RWPE2 (cell line): ENCODE measurements at regions not wholly inside any gene's neighbourhood (a gene's known extent, or its start where the extent isn't known, plus 50 kb on each side); places are given as distances from the start of the nearest gene placed in this dataset.
A peak's percentile ranks its signal among the peaks of the same experiment; 100 is the strongest.
"Not testable (repeated sequence)": the region's sequence is repeated elsewhere in the genome, so short reads cannot be mapped to it uniquely, and the experiment has no call there.

Experiments used
- ATAC-seq: fragments of 200-7000 bp; cut with Tn5 transposase; 3 replicates; pipeline ENCODE4 v1.9.1; 2021; ENCODE audit warnings: low read depth
- DNase-seq: peaks from one replicate; pipeline ENCODE4 v3.0.0-alpha.2; 2020; ENCODE audit warnings: low spot score
- H3K27ac ChIP-seq: fragments of 450-650 bp; 2 replicates; pipeline ENCODE4 v1.5.1; 2017; ENCODE audit warnings: mild to moderate bottlenecking; ENCODE audit not compliant: poor library complexity, severe bottlenecking
- H3K27me3 ChIP-seq: fragments of 250-450 bp; sonication (Bioruptor Pico); 2 replicates; pipeline ENCODE4 v1.5.1; 2021; ENCODE audit warnings: mild to moderate bottlenecking, moderate library complexity; ENCODE audit not compliant: insufficient read depth, poor library complexity, severe bottlenecking
- H3K36me3 ChIP-seq: fragments of 250-450 bp; sonication (Bioruptor Pico); 2 replicates; pipeline ENCODE4 v1.5.1; 2020; ENCODE audit warnings: low read depth, mild to moderate bottlenecking, moderate library complexity
- H3K4me1 ChIP-seq: fragments of 250-450 bp; sonication (Bioruptor Pico); 2 replicates; pipeline ENCODE4 v1.5.1; 2021; ENCODE audit warnings: mild to moderate bottlenecking, moderate library complexity; ENCODE audit not compliant: insufficient read depth, poor library complexity, severe bottlenecking
- H3K4me3 ChIP-seq: fragments of 250-450 bp; sonication (Bioruptor Pico); 2 replicates; pipeline ENCODE4 v1.5.1; 2021; ENCODE audit warnings: mild to moderate bottlenecking, moderate library complexity; ENCODE audit not compliant: severe bottlenecking
- H3K9me3 ChIP-seq: fragments of 250-450 bp; sonication (Bioruptor Pico); 2 replicates; pipeline ENCODE4 v1.5.1; 2021; ENCODE audit warnings: mild to moderate bottlenecking, moderate library complexity; ENCODE audit not compliant: severe bottlenecking
- CTCF ChIP-seq: fragments of 450-650 bp; IDR thresholded peaks from one replicate; pipeline ENCODE4 v1.5.1; 2017; ENCODE audit warnings: mild to moderate bottlenecking, moderate library complexity; ENCODE audit not compliant: poor library complexity, severe bottlenecking

DNA sequence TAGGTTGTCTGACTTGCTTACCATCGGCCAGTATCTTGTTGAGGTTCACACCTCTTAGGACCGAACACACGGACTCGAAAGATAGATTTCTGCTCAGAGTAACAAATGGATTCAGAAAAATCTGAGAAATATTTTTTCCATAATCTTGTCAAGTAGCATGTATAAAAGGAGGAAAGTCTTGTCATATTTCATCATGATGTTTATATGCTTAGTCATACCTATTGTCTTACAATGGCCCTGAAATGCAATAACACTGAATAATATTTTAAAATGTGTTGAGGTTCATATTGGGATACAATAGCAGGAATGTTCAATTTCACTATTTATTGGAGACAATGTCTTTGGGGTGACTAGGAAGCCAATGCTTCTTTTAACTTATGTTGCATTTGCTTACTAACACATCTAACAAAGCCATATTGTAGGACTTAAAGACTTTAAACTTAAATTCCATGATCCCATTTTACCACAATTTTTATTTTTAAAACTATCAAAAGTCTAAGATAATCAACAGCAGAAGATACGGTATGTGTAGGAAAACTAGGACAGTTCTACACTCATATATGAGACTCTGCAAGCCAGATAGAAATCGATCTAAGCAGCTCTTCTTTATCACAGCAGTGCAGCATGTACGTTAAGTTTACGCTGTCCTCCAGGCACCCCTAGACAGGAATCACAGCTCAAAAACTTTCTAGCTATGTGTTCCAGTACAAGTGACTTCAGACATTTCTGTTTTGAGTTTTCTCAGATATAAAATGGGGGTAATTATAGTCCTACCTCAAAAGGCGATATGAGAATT is 135.7 kb upstream of the CAV2 start:
- ATAC-seq (peak; percentile 77), DNase-seq (no peak)
- no peaks in the 10 kb centered on the region for H3K36me3 ChIP-seq
- no peaks in the 10 kb centered on the region for H3K9me3 ChIP-seq
- no peak for TF ChIP-seq CTCF
- peak overlapping the region; percentile 73 for H3K27ac ChIP-seq
- no peak overlapping the region for H3K4me3 ChIP-seq
- H3K4me1 ChIP-seq: peaks cover 15% of the 10 kb centered on the region
- no peaks in the 10 kb centered on the region for H3K27me3 ChIP-seq

- H3K36me3 ChIP-seq: no peaks in the 10 kb centered on the region
- H3K9me3 ChIP-seq: no peaks in the 10 kb centered on the region
- no peak for ATAC-seq
- TF ChIP-seq CTCF: no peak
- H3K27me3 ChIP-seq: no peaks in the 10 kb centered on the region
- DNase-seq: no peak
- peak overlapping the region; percentile 73 for H3K27ac ChIP-seq
- peaks cover 15% of the 10 kb centered on the region for H3K4me1 ChIP-seq
- no peak overlapping the region for H3K4me3 ChIP-seq
Measured at GRCh38 chr7:116364469-116364868, 135.1 kb upstream of the CAV2 start.

GRCh38 chr7:116365797-116366196 is 133.7 kb upstream of the CAV2 start:
- ATAC-seq (no peak), DNase-seq (no peak)
- no peaks in the 10 kb centered on the region for H3K36me3 ChIP-seq
- H3K9me3 ChIP-seq: no peaks in the 10 kb centered on the region
- H3K4me1 ChIP-seq: peaks cover 15% of the 10 kb centered on the region
- no peak for TF ChIP-seq CTCF
- H3K27me3 ChIP-seq: no peaks in the 10 kb centered on the region
- H3K4me3 ChIP-seq: no peak overlapping the region
- no peak overlapping the region for H3K27ac ChIP-seq

- Histone ChIP-seq H3K4me1 (peaks cover 15% of the 10 kb centered on the region), H3K4me3 (no peak overlapping the region), H3K36me3 (no peaks in the 10 kb centered on the region), H3K27ac (no peak overlapping the region), H3K27me3 (no peaks in the 10 kb centered on the region), H3K9me3 (no peaks in the 10 kb centered on the region)
- TF ChIP-seq CTCF: no peak
- no peak for ATAC-seq
- no peak for DNase-seq
Measured at GRCh38 chr7:116367171-116367813, 132.2 kb upstream of the CAV2 start.

DNA sequence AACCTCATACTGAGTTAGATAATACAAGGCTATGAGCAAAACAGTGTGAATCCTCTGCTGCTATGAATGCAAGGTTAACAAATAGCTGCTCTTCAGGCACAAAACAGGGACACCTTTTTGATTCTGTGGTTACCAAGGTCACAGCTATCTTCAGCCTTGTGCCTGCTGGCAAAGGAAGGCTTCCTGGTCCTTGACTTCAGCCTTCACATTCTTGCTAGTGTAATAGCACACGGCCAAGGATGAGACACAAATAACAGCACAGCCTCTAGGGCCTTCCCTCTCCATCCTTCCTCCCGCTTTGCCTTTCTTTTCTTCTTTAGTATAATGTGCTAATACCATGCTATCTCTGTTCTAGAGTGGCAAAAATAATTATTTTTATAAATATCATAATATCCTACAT is 130.6 kb upstream of the CAV2 start:
- no peak for TF ChIP-seq CTCF
- Histone ChIP-seq H3K9me3 (no peaks in the 10 kb centered on the region), H3K4me3 (no peak overlapping the region), H3K27ac (no peak overlapping the region), H3K36me3 (no peaks in the 10 kb centered on the region), H3K27me3 (no peaks in the 10 kb centered on the region), H3K4me1 (peaks cover 2% of the 10 kb centered on the region)
- no peak for ATAC-seq
- DNase-seq: no peak

- ATAC-seq, H3K9me3 ChIP-seq, H3K36me3 ChIP-seq, H3K4me1 ChIP-seq, H3K4me3 ChIP-seq, H3K27ac ChIP-seq, H3K27me3 ChIP-seq, DNase-seq: not testable (repeated sequence)
Measured at GRCh38 chr7:116371536-116371935, 128.0 kb upstream of the CAV2 start.

DNA sequence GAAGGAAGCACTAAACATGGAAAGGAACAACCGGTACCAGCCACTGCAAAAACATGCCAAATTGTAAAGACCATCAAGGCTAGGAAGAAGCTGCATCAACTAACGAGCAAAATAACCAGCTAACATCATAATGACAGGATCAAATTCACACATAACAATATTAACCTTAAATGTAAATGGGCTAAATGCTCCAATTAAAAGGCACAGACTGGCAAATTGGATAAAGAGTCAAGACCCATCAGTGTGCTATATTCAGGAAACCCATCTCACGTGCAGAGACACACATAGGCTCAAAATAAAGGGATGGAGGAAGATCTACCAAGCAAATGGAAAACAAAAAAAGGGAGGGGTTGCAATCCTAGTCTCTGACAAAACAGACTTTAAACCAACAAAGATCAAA is 126.3 kb upstream of the CAV2 start:
- H3K4me1 ChIP-seq, ATAC-seq, H3K4me3 ChIP-seq, H3K27me3 ChIP-seq, H3K36me3 ChIP-seq, H3K27ac ChIP-seq, DNase-seq, H3K9me3 ChIP-seq: not testable (repeated sequence)
